NCI-H82 treated with DMSO at 0.1 percent for 48 hours (cell line): ENCODE measurements at regions not wholly inside any gene's neighbourhood (a gene's known extent, or its start where the extent isn't known, plus 50 kb on each side); places are given as distances from the start of the nearest gene placed in this dataset.

Experiments used
- DNase-seq: peaks from one replicate; lab custom pipeline; 2025; ENCODE audit not compliant: unreplicated experiment; lab: John Stamatoyannopoulos, UW

DNA sequence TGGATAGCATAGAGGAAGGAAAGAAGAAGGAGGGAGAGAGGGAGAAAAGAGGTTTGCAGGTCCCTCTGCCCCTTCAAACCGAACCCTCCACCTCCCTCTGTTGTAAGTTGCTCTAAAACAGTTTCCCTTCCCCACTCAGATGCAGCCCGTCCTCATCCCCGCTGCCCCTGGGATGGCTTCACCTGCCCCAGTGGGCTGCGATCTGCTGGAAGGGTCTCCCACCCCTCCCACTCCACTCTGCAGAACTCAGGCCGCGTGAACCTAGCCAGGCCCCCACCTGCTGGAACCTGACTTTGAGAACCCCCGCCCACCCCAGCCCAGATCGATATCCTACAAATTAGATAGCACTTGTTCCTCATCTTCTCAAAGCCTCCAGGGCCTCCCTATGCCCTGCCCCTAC lies 190.8 kb downstream of the DLL1 start:
- no peak for DNase-seq

- DNase-seq: no peak
Measured at GRCh38 chr6:170099387-170099786, 191.5 kb downstream of the DLL1 start.

DNA sequence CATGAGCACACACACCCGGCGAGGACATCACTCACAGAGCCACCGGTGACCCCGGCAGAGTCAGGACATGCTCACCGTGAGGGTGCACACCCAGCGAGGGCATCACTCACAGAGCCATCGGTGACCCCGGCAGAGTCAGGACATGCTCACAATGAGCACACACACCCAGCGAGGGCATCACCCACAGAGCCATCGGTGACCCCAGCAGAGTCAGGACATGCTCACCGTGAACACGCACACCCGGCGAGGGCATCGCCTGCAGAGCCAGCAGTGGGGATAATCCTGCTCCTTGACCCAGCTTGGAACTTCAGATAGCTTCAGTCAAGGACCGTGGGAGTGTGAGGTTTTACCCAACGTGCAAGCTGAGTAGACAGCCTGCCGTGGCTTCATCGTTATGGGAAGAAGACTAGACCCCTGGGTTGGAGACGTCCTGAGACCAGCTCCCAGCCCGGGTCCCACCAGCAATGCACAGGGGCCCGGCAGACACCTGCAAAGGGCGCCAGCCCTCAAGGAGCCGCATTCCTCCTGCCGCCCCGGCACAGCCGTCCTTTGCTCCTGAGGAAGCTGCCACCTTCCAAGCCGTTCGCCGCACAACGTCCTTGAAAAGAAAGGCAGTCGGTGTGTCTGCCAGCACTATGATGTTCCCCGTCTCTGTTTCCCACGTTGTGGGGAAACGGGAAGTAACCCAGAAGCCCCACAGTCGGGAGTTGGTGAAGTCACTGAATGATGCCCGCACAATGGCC lies 192.3 kb downstream of the DLL1 start:
- DNase-seq: no peak

- DNase-seq: no peak
Measured at GRCh38 chr6:170097505-170098427, 193.1 kb downstream of the DLL1 start.

DNA sequence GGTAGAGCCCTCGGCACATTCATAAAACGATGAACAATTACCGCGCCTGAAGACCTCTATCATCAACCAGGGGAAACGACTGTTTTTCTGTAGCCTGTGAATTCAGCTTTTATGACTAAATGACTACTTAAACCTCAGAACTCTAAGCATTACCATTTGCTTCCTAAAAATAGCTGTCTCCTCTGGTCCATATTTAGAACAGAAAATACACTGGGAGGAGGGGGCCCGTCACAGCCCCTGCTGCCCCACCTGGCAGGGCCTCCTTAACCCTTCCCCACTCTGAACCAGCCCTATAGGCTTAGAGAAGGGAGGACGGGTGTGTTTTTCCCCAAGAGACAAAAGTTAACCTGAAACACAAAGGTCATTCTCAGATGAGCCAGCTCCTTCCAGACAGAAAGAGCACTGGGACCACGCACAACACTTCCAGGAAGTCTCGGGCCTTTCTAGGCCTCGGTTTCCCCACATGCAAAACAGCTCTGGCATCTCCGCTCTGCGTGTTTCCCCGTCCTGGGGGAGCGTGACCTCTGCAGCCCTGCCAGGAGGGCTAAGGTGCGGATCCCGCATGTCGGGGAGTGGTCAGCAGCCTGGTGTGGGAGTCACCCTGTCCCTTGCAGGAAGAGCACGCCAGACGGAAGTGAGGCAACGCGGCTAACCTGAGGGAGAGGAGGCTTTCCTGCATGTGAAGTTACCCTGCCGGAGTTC lies 193.9 kb downstream of the DLL1 start:
- no peak for DNase-seq

GRCh38 chr6:170096191-170096802 lies 194.6 kb downstream of the DLL1 start:
- DNase-seq: no peak

GRCh38 chr6:170095273-170095981 lies 195.5 kb downstream of the DLL1 start:
- no peak for DNase-seq

DNA sequence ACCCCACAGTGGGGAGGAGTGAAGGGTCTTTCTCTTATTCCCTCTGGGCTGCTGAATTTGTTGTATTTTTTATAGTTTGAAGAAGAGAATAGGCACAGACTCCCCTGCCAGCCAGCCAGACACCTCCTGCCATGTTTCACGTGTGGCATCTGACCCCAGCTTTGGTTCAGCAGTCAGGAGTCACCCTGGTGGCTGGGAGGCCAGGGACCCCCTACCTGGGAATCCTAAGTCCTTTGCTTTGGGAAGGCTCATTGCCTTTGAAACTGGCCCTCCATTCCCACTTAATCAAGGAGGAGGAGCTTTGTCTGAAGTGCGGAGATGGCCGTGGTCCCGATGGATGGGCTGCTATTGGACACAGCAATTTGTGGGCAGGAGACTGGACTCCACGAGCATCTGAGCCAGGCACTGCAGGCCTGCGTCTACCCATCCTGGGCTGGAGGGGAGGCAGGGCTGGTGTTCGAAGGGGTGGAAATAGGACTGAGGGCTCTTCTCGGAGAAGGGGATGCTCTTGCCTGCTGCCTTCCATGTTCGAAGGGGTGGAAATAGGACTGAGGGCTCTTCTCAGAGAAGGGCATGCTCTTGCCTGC lies 196.1 kb downstream of the DLL1 start:
- no peak for DNase-seq

DNA sequence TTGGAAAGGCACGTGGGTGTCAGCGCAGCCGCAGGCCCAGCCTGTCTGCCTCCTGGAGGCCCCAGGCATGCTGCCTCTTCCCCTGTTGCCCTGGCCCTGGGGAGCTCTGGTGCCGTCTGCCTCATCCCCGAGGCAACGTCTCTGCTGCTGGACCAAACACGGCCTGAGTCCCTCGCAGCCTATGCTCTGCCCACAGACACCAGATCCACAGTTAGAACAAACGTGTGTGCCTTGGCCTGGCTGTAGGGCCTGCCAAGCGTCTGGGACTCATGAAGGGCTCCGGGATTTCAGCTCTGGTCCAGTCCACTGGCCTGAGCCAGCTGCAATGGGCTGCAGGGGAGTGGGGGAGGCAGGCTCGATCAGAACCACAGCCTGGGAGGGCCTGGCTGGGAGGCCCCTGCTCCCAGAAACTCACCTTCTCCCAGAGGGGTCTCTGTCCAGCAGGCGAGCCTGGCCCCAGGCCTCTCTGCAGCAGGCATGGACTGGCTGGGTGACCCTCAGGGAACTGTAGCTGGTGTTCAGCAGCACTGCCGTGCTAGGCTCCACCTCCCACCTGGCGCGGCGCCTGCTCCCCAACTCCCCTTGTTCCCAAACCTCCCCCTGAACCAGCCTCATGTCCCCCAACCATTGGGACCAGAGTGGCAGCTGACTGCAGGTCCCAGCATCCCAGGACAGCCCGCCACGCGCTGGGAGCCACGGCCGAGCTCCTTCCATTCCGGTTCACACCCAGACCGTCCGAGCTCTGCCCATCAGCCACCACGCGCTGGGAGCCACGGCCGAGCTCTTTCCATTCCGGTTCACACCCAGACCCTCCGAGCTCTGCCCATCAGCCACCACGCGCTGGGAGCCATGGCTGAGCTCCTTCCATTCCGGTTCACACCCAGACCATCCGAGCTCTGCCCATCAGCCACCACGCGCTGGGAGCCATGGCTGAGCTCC lies 197.0 kb downstream of the DLL1 start:
- DNase-seq: no peak

- DNase-seq: no peak
Measured at GRCh38 chr6:170093276-170093657, 197.6 kb downstream of the DLL1 start.

GRCh38 chr6:170092826-170093225 lies 198.1 kb downstream of the DLL1 start:
- no peak for DNase-seq

GRCh38 chr6:170091639-170092579 lies 199.0 kb downstream of the DLL1 start:
- DNase-seq: no peak

DNA sequence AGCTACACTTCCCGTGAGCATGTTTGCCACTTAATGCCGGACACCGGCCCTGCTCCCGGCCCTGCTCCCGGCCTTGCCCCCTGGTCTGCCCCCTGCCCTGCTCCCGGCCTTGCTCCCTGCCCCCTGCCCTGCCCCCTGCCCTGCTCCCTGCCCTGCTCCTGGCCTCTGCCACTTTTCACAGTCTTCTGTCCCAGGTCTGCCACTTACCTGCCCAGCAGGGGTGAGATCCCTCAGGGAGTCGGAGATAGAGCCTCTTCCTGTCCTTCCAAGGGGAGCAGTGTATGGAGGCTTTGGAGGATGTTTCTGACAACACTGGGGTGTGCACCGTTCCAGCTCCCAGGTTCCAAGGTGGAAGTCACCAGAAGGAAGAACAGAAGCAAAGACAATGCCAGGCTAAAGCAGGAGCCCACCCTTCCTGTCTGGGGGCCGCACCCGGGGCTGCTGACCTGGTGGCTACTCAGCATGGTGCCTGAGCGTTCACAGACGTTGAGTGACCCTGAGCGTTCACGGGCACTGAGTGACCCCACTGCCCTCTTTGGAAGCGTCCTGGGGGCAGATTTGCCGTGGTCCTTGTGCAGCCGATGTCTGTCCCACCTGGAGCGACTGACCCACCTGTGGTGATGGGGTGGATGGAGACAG lies 199.8 kb downstream of the DLL1 start:
- DNase-seq: no peak

DNA sequence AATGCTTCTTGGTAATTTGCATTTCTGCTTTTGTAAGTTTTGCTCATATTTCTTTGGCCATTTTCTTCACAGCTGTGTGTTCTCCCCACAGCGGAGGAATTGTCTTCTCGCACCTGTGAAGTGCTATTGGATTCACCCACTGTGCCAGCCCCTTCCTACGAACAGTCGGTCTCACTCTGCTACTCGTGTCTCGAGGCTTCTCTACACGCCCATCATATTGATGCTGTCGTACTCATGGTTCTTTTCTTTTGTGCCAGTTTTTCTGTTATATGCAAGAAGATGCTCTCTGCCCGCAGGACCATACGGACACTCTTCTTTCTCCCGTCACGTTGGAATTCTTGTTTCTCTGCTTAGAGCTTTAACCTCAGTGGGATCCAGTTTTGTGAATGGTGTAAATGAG lies 200.3 kb downstream of the DLL1 start:
- DNase-seq: no peak

- DNase-seq: no peak
Measured at GRCh38 chr6:170089963-170090362, 200.9 kb downstream of the DLL1 start.

DNA sequence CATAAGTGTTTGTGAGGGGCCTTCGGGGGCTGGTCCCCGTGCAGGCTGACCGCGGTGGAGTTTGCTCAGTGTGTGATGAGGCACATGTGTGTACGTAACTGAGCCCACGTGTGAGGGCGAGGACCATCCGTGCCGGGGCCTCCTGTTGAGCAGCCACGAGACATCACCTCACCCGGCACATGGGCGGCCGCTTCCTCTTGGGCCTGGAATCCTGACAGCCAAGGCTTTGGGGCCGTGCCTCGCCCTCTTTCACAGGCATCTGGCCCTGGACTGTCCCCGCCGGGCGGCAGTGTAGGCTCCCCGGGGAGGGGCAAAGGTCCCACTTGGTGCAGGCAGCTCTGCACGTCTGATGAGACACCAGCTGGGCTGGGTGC lies 202.3 kb downstream of the DLL1 start:
- DNase-seq: no peak

DNA sequence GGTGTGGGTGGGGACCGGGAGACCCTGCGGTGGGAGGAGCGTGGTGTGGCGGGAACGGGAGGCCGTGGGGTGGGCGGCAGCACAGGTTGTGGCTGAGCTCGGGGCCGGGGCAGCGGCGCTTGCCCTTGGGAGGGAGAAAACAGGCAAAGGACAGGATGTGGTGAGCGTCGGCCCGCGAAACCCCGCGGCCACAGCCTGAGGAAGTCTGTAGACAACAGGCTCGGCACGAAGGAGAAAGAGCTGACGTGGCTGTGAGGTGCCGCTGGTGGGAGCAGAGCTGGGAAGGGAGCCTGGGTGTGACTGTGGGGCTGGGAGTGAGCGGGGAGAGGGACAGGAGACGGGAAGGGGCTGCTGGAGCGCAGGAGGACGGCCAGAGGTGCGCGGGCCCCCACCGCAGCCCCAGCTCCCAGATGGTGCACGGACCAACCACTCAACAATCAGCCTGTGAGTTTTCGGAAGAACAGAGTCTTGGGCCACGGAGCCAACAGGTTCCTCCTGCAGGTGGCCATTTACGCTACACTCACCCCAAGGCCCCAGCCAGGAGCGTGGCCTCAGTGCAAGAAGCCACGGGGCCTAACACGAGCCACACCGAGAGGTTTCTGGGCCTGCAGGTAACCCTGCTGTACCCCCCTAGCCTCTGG lies 202.8 kb downstream of the DLL1 start:
- DNase-seq: no peak
